ENCODE measurements at regions not wholly inside any gene's neighbourhood (a gene's known extent, or its start where the extent isn't known, plus 50 kb on each side); places are given as distances from the start of the nearest gene placed in this dataset.
A peak's percentile ranks its signal among the peaks of the same experiment; 100 is the strongest.

DNA sequence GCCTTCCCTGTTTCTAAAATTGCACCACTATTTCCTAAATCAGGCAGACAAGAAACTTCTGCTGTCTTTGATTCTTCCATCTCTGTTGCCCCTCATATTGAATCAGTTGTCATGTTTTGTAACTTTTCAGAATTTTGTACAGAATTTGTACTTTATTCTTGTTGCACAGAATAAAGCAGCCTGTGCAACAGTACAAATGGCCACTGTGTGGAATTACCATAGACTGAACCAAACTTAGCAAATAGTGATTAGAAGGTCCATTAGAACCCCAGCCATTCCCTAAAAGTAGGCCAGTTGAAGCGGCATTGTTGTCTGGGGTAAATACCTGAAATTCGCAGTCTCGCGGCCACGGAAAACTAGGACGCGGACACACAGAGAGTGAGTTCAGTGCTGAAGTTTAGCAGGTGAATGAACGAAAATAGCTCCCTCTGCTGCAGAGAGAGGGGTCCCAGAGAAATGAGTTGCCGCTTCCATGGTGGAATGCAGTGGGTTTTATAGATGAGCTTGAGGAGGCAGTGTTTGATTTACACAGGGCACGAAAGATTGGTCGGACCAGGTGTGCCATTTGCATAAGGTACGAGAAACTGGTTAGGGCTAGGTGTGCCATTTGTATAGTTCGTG is 71.8 kb downstream of the C4orf33 start:
- intact Hi-C loops (cut with DNase I): no loop called here
- TF ChIP-seq, protein P1, sequence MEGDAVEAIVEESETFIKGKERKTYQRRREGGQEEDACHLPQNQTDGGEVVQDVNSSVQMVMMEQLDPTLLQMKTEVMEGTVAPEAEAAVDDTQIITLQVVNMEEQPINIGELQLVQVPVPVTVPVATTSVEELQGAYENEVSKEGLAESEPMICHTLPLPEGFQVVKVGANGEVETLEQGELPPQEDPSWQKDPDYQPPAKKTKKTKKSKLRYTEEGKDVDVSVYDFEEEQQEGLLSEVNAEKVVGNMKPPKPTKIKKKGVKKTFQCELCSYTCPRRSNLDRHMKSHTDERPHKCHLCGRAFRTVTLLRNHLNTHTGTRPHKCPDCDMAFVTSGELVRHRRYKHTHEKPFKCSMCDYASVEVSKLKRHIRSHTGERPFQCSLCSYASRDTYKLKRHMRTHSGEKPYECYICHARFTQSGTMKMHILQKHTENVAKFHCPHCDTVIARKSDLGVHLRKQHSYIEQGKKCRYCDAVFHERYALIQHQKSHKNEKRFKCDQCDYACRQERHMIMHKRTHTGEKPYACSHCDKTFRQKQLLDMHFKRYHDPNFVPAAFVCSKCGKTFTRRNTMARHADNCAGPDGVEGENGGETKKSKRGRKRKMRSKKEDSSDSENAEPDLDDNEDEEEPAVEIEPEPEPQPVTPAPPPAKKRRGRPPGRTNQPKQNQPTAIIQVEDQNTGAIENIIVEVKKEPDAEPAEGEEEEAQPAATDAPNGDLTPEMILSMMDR (IDR thresholded peaks at IDR 0.05; ENCODE audit: borderline replicate concordance, extremely low read depth, insufficient read depth): peak; percentile 19
- Histone ChIP-seq H3K4me3 (ENCODE audit: low read length in 3 of 3) (peak overlapping the region in 1 of 3 donors; percentile 23), H3K36me3 (ENCODE audit: control insufficient read depth in 2 of 3, insufficient read depth in 3 of 3, low read length in 3 of 3) (no peaks in the 10 kb centered on the region), H3K27me3 (ENCODE audit: control insufficient read depth, insufficient read depth, low read length) (no peaks in the 10 kb centered on the region), H3K9ac (ENCODE audit: low read length in 3 of 3) (no peak overlapping the region), H3K9me3 (ENCODE audit: control insufficient read depth in 2 of 3, insufficient read depth in 1 of 3, low read length in 3 of 3) (no peaks in the 10 kb centered on the region), H3K4me1 (ENCODE audit: control insufficient read depth in 2 of 3, insufficient read depth in 2 of 3, low read depth in 1 of 3, low read length in 3 of 3) (no peaks in the 10 kb centered on the region), H3K27ac (ENCODE audit: low read depth in 2 of 2, low read length in 2 of 2) (no peak overlapping the region)
- no peak for FAIRE-seq
- peak; percentile 26 to 63 (median 37) for DNase-seq

DNA sequence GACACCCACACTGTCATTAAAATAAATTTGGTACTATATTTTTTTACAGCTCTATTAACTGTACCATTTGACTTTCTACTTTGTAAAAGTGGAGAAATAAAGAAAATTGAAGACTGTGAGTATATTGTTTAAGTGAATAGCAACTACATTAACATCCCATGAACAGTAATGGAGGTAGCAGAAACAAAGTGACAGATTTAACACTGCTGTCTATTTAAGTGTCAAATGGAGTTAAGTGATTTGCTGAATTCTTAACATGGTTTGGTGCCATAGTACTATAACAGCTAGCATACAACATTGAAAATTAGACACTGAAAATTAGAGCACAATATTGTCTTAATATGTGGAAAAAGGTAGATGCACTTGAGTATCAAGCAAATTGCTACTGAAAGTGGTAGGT is 76.2 kb downstream of the C4orf33 start:
- DNase-seq: no peak
- Histone ChIP-seq H3K36me3 (ENCODE audit: control insufficient read depth in 2 of 3, insufficient read depth in 3 of 3, low read length in 3 of 3) (no peaks in the 10 kb centered on the region), H3K9me3 (ENCODE audit: control insufficient read depth in 2 of 3, insufficient read depth in 1 of 3, low read length in 3 of 3) (no peaks in the 10 kb centered on the region), H3K27ac (ENCODE audit: low read depth in 2 of 2, low read length in 2 of 2) (no peak overlapping the region), H3K4me1 (ENCODE audit: control insufficient read depth in 2 of 3, insufficient read depth in 2 of 3, low read depth in 1 of 3, low read length in 3 of 3) (no peaks in the 10 kb centered on the region), H3K4me3 (ENCODE audit: low read length in 3 of 3) (no peak overlapping the region), H3K9ac (ENCODE audit: low read length in 3 of 3) (no peak overlapping the region), H3K27me3 (ENCODE audit: control insufficient read depth, insufficient read depth, low read length) (no peaks in the 10 kb centered on the region)
- intact Hi-C loops (cut with DNase I): no loop called here
- TF ChIP-seq, protein P1 (IDR thresholded peaks at IDR 0.05; ENCODE audit: borderline replicate concordance, extremely low read depth, insufficient read depth): no peak
- no peak for FAIRE-seq

DNA sequence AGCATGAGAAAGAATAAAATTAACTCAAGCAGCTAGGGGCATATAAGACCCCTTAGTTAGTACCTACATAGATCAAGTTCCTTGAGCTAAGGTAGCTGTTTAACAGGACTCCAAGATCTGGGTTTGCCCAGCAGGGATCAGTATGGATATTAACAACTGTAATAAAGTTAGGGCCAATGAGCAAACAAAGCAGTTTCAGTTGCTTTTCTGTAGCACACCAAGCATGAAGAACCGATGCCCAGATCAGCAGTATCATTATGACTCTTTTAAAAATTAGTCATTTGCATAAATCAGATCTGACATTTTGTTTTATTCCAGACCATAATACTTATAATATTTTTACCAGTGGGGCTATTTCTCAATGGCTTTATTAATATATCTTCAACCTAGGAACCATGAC is 80.9 kb downstream of the C4orf33 start:
- no peaks in the 10 kb centered on the region for H3K36me3 ChIP-seq (ENCODE audit: control insufficient read depth in 2 of 3, insufficient read depth in 3 of 3, low read length in 3 of 3)
- no peaks in the 10 kb centered on the region for H3K27me3 ChIP-seq (ENCODE audit: control insufficient read depth, insufficient read depth, low read length)
- H3K27ac ChIP-seq (ENCODE audit: low read depth in 2 of 2, low read length in 2 of 2): no peak overlapping the region
- H3K4me3 ChIP-seq (ENCODE audit: low read length in 3 of 3): no peak overlapping the region
- no peaks in the 10 kb centered on the region for H3K4me1 ChIP-seq (ENCODE audit: control insufficient read depth in 2 of 3, insufficient read depth in 2 of 3, low read depth in 1 of 3, low read length in 3 of 3)
- FAIRE-seq: no peak
- no peak for DNase-seq
- TF ChIP-seq, protein P1 (IDR thresholded peaks at IDR 0.05; ENCODE audit: borderline replicate concordance, extremely low read depth, insufficient read depth): no peak
- no peaks in the 10 kb centered on the region for H3K9me3 ChIP-seq (ENCODE audit: control insufficient read depth in 2 of 3, insufficient read depth in 1 of 3, low read length in 3 of 3)
- H3K9ac ChIP-seq (ENCODE audit: low read length in 3 of 3): no peak overlapping the region
- intact Hi-C loops (cut with DNase I): no loop called here

DNA sequence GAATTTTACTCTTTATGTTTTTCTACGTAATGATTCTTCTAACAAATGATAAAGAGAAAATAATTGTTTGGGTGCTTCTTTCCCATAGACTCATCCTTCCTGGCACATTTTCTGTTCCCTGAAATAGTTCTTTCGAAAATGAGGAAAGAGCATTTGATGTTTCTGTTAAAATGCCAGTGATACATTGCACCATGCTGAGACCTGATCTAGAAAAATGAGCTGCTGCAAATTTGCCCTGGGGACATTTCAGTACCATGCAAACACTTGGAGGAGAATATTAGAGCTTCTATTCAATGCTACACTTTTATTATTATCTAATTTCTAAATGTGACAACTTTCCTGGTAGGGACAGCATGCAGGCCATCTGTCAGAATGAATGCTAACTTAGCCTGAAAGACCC is 83.3 kb downstream of the C4orf33 start:
- FAIRE-seq (no peak), DNase-seq (no peak)
- Histone ChIP-seq H3K36me3 (ENCODE audit: control insufficient read depth in 2 of 3, insufficient read depth in 3 of 3, low read length in 3 of 3) (no peaks in the 10 kb centered on the region), H3K27me3 (ENCODE audit: control insufficient read depth, insufficient read depth, low read length) (no peaks in the 10 kb centered on the region), H3K9me3 (ENCODE audit: control insufficient read depth in 2 of 3, insufficient read depth in 1 of 3, low read length in 3 of 3) (no peaks in the 10 kb centered on the region), H3K9ac (ENCODE audit: low read length in 3 of 3) (no peak overlapping the region), H3K4me1 (ENCODE audit: control insufficient read depth in 2 of 3, insufficient read depth in 2 of 3, low read depth in 1 of 3, low read length in 3 of 3) (no peaks in the 10 kb centered on the region), H3K27ac (ENCODE audit: low read depth in 2 of 2, low read length in 2 of 2) (no peak overlapping the region), H3K4me3 (ENCODE audit: low read length in 3 of 3) (no peak overlapping the region)
- intact Hi-C loops (cut with DNase I): no loop called here
- TF ChIP-seq, protein P1 (IDR thresholded peaks at IDR 0.05; ENCODE audit: borderline replicate concordance, extremely low read depth, insufficient read depth): no peak

Data from kidney (tissue), 13 donors.